ENCODE measurements at regions not wholly inside any gene's neighbourhood (a gene's known extent, or its start where the extent isn't known, plus 50 kb on each side); places are given as distances from the start of the nearest gene placed in this dataset.

DNA sequence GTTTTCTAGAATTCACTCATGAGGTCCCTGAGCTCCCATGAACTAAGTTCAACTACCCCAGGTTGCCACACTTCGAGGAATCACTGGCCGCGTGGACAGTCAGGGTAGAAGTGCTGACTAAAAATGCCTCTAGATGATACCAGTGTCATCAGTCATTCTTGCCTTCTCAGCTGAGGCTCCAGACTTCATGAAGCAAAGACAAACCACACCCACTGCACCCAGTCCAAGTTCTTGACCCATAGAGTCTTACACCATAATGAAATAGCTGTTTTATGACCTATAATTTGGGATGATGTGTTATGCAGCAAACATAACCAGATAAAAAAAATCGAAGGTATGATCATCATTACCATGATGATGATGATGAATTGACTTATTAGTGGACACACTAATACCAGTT lies 632.9 kb upstream of the TLE4 start:
- DNase-seq (ENCODE audit: insufficient read length, low spot score) (no peak), FAIRE-seq (no peak)
- no peak for TF ChIP-seq CTCF (IDR thresholded peaks at IDR 0.05; ENCODE audit: insufficient read depth, missing control alignments)

GRCh38 chr9:78939311-78940065 lies 632.3 kb upstream of the TLE4 start:
- TF ChIP-seq CTCF (IDR thresholded peaks at IDR 0.05; ENCODE audit: insufficient read depth, missing control alignments) = no peak
- FAIRE-seq = no peak
- DNase-seq (ENCODE audit: insufficient read length, low spot score) = no peak

GRCh38 chr9:78940121-78940855 lies 631.5 kb upstream of the TLE4 start:
- DNase-seq (ENCODE audit: insufficient read length, low spot score) (no peak), FAIRE-seq (no peak)
- no peak for TF ChIP-seq CTCF (IDR thresholded peaks at IDR 0.05; ENCODE audit: insufficient read depth, missing control alignments)

DNA sequence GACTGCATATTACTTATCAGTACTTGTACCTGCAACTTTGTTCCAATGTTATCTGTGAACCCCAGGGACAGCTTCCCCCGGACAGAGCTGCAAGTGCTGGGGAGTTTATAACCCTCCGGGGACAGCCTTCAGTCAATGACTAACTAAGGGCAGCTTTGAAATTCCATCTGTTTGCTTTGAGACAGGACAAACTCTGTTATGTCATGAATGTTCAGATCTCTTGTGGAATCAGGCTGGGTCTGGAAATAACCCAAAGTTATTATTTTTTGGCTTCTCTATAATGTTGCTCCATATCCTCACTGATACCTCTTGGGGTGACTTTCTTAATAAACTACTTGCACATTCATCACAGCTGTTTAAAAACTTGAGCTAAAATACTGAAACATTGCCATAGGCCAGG lies 617.5 kb upstream of the TLE4 start:
- no peak for DNase-seq (ENCODE audit: insufficient read length, low spot score)
- FAIRE-seq = no peak
- no peak for TF ChIP-seq CTCF (IDR thresholded peaks at IDR 0.05; ENCODE audit: insufficient read depth, missing control alignments)

- FAIRE-seq (no peak), DNase-seq (ENCODE audit: insufficient read length, low spot score) (no peak)
- no peak for TF ChIP-seq CTCF (IDR thresholded peaks at IDR 0.05; ENCODE audit: insufficient read depth, missing control alignments)
Observed at GRCh38 chr9:78958892-78959291, 612.9 kb upstream of the TLE4 start.

DNA sequence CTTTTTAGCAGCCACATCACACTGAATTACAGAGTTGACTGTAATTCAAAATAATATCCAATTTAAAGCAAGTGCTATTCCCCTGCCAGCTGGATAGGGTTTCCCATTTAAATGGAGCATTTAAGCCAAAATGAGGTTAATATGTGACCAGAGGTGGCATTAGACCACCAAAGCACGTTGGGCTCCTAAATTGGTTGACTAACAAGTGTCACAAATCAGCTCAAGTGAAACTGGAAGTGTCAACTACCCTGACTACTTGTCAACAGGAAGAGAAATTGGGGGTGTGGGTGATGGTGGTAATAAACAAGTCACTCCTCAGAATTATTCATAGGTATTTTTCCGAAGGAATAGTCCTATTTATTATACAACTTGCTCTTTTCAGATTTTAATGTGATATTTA lies 609.6 kb upstream of the TLE4 start:
- DNase-seq (ENCODE audit: insufficient read length, low spot score) (no peak), FAIRE-seq (no peak)
- TF ChIP-seq CTCF (IDR thresholded peaks at IDR 0.05; ENCODE audit: insufficient read depth, missing control alignments) = no peak

DNA sequence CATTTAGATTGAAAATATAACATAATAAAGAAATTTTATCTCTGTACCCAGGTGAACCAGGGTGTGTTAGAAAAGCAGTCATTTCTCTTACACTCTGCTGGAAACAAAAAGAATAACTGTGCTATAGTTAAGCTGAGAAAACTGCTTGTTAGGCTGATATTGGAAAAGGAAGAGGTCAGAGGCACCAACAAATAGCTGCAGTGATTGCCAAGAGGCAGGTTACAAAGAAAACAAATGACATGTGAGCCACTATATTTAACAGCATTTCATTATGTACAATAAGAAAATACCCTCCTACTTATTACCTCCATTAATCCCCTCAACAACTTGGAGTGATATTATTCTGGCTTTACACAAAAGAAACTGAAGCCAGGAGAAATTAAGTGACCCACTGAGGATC lies 607.9 kb upstream of the TLE4 start:
- no peak for DNase-seq (ENCODE audit: insufficient read length, low spot score)
- no peak for TF ChIP-seq CTCF (IDR thresholded peaks at IDR 0.05; ENCODE audit: insufficient read depth, missing control alignments)
- no peak for FAIRE-seq

All from D721Med (cell line).